Fibroblast of lung (primary cell): ENCODE measurements at regions not wholly inside any gene's neighbourhood (a gene's known extent, or its start where the extent isn't known, plus 50 kb on each side); places are given as distances from the start of the nearest gene placed in this dataset.

Experiments used
- DNase-seq, 2 donors: peaks; one replicate each; pipeline versions ENCODE4 v3.0.0 to v3.0.0-alpha.2; 2010; ENCODE audit warnings: low read depth in 2 of 2
- H2AFZ ChIP-seq: 2 replicates; pipeline ENCODE4 v1.5.1; 2012; ENCODE audit warnings: low read length, control low read depth, inconsistent platforms
- H3K27ac ChIP-seq: 2 replicates; pipeline ENCODE4 v1.5.1; 2011; ENCODE audit warnings: low read length, control low read depth; ENCODE audit not compliant: insufficient read depth
- H3K27me3 ChIP-seq: 2 replicates; pipeline ENCODE4 v1.5.1; 2011; ENCODE audit warnings: mild to moderate bottlenecking, low read length; ENCODE audit not compliant: control insufficient read depth, insufficient read depth
- H3K36me3 ChIP-seq: 2 replicates; pipeline ENCODE4 v1.5.1; 2011; ENCODE audit warnings: low read length; ENCODE audit not compliant: control insufficient read depth, insufficient read depth
- H3K4me1 ChIP-seq: 2 replicates; pipeline ENCODE4 v1.5.1; 2011; ENCODE audit warnings: low read length; ENCODE audit not compliant: control insufficient read depth, insufficient read depth; ENCODE audit errors: extremely low read depth
- H3K4me2 ChIP-seq: 2 replicates; pipeline ENCODE4 v1.5.1; 2011; ENCODE audit warnings: low read length, control low read depth; ENCODE audit not compliant: insufficient read depth; ENCODE audit errors: extremely low read depth
- H3K4me3 ChIP-seq, 4 experiments: fragments of 200-600 bp in 1 of 4; sonication (generic) in 1 of 4; replicated peaks in 1 of 4; 2 replicates each; pipeline ENCODE4 v1.5.1; 2011 to 2016; ENCODE audit warnings: low read length in 4 of 4, low read depth in 3 of 4, mild to moderate bottlenecking in 3 of 4, control low read depth in 2 of 4, inconsistent platforms in 1 of 4, mixed read lengths in 1 of 4; ENCODE audit not compliant: insufficient read depth in 1 of 4; ENCODE audit errors: control extremely low read depth in 1 of 4
- H3K79me2 ChIP-seq: 2 replicates; pipeline ENCODE4 v1.5.1; 2012; ENCODE audit warnings: mild to moderate bottlenecking, low read length, inconsistent platforms; ENCODE audit not compliant: control insufficient read depth, insufficient read depth
- H3K9ac ChIP-seq: 2 replicates; pipeline ENCODE4 v1.5.1; 2011; ENCODE audit warnings: mild to moderate bottlenecking, low read length, control low read depth; ENCODE audit not compliant: insufficient read depth
- H3K9me3 ChIP-seq: 2 replicates; pipeline ENCODE4 v1.5.1; 2012; ENCODE audit warnings: low read depth, low read length; ENCODE audit not compliant: control insufficient read depth, insufficient read depth
- H4K20me1 ChIP-seq: 2 replicates; pipeline ENCODE4 v1.5.1; 2011; ENCODE audit warnings: low read length; ENCODE audit not compliant: control insufficient read depth, insufficient read depth; ENCODE audit errors: extremely low read depth
- EZH2 ChIP-seq: IDR thresholded peaks from 2 replicates; pipeline ENCODE4 v1.5.1; 2012; ENCODE audit warnings: low read length, control low read depth, mild to moderate bottlenecking; ENCODE audit errors: missing control alignments
- TF ChIP-seq, protein P1 (sequence below), 2 donors: IDR thresholded peaks in 1 of 2; conservative IDR thresholded peaks in 1 of 2; 1 replicate in 1 of 2; 2 replicates in 1 of 2; pipeline ENCODE4 v1.5.1; 2011 to 2012; ENCODE audit warnings: low read length in 2 of 2, control low read depth in 1 of 2, inconsistent platforms in 1 of 2, low read depth in 1 of 2, mild to moderate bottlenecking in 1 of 2

DNA sequence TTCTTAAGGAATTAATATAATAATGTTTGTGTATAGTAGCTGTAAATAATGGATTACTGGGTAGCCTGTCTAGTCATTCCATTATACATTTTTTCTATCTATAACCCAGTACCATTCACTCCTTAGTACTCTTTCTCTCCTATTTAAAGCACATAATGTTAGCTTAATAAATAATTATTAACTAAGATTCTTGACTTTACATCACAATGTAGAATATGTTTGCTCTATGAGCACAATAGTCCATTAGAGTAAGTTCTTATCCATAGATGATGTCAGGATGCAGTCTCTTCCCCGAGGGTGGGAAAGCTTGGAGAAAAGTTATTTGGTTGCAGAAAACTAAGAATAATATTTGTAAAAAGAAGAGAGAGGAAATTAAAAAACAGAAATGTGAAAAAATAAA, 226.4 kb upstream of the EYS start:
- Histone ChIP-seq H3K27ac (no peak overlapping the region), H3K4me3 (no peak overlapping the region), H3K4me2 (no peak overlapping the region), H3K27me3 (no peaks in the 10 kb centered on the region), H3K36me3 (no peaks in the 10 kb centered on the region), H2AFZ (no peak overlapping the region), H3K9me3 (no peaks in the 10 kb centered on the region), H3K79me2 (no peaks in the 10 kb centered on the region), H3K4me1 (no peaks in the 10 kb centered on the region), H4K20me1 (no peaks in the 10 kb centered on the region), H3K9ac (no peak overlapping the region)
- DNase-seq = no peak
- TF ChIP-seq, protein P1, sequence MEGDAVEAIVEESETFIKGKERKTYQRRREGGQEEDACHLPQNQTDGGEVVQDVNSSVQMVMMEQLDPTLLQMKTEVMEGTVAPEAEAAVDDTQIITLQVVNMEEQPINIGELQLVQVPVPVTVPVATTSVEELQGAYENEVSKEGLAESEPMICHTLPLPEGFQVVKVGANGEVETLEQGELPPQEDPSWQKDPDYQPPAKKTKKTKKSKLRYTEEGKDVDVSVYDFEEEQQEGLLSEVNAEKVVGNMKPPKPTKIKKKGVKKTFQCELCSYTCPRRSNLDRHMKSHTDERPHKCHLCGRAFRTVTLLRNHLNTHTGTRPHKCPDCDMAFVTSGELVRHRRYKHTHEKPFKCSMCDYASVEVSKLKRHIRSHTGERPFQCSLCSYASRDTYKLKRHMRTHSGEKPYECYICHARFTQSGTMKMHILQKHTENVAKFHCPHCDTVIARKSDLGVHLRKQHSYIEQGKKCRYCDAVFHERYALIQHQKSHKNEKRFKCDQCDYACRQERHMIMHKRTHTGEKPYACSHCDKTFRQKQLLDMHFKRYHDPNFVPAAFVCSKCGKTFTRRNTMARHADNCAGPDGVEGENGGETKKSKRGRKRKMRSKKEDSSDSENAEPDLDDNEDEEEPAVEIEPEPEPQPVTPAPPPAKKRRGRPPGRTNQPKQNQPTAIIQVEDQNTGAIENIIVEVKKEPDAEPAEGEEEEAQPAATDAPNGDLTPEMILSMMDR (conservative IDR thresholded peaks at IDR 0.05 in 1 of 2, IDR thresholded peaks at IDR 0.05 in 1 of 2; ENCODE audit: low read depth in 1 of 2, low read length in 2 of 2) = no peak
- TF ChIP-seq EZH2 = no peak

DNA sequence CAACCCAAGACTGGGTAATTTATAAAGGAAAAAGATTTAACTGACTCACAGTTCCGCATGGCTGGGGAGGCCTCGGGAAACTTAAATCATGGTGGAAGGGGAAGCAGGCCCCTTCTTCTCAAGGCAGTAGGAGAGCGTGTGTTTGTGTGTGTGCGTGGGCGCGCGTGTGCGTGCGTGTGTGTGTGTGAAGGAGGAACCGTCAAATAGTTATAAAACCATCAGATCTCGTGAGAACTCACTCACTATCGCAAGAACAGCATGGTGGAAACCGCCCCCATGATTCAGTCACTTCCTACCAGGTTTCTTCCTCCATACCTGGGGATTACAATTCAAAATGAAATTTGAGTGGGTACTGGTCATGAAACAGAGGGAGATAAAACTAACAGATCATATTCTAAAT, 220.1 kb upstream of the EYS start:
- no peak for DNase-seq
- Histone ChIP-seq H3K79me2 (no peaks in the 10 kb centered on the region), H3K27ac (no peak overlapping the region), H3K4me1 (no peaks in the 10 kb centered on the region), H3K36me3 (no peaks in the 10 kb centered on the region), H3K27me3 (no peaks in the 10 kb centered on the region), H3K9me3 (no peaks in the 10 kb centered on the region), H3K4me2 (no peak overlapping the region), H4K20me1 (no peaks in the 10 kb centered on the region), H3K4me3 (no peak overlapping the region), H3K9ac (no peak overlapping the region), H2AFZ (no peak overlapping the region)
- no peak for TF ChIP-seq EZH2
- TF ChIP-seq, protein P1 (conservative IDR thresholded peaks at IDR 0.05 in 1 of 2, IDR thresholded peaks at IDR 0.05 in 1 of 2; ENCODE audit: low read depth in 1 of 2, low read length in 2 of 2) = no peak

DNA sequence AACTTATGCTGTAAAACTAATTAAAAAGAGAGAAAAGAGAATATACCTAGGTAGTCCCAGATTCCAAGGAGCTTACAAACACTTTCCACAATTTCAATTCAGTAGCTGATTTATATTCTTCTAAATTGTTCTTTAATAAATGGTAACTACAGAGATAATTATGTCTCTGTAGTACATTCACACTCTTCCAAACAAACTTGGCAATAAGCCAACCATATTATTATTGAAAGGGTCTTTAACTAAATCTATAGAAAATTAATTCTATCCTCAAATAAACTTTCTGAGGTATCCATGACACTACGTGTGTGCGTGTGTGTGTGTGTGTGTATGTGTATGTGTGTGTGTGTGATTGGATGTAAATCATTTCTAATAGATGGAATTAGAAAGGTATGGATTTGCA, 217.4 kb upstream of the EYS start:
- TF ChIP-seq, protein P1 (conservative IDR thresholded peaks at IDR 0.05 in 1 of 2, IDR thresholded peaks at IDR 0.05 in 1 of 2; ENCODE audit: low read depth in 1 of 2, low read length in 2 of 2) = no peak
- no peak for TF ChIP-seq EZH2
- Histone ChIP-seq H3K4me1 (no peaks in the 10 kb centered on the region), H3K9me3 (no peaks in the 10 kb centered on the region), H3K27me3 (no peaks in the 10 kb centered on the region), H3K9ac (no peak overlapping the region), H4K20me1 (no peaks in the 10 kb centered on the region), H3K4me3 (no peak overlapping the region), H3K27ac (no peak overlapping the region), H3K4me2 (no peak overlapping the region), H3K79me2 (no peaks in the 10 kb centered on the region), H3K36me3 (no peaks in the 10 kb centered on the region), H2AFZ (no peak overlapping the region)
- DNase-seq = no peak
